ENCODE measurements at regions not wholly inside any gene's neighbourhood (a gene's known extent, or its start where the extent isn't known, plus 50 kb on each side); places are given as distances from the start of the nearest gene placed in this dataset.

DNA sequence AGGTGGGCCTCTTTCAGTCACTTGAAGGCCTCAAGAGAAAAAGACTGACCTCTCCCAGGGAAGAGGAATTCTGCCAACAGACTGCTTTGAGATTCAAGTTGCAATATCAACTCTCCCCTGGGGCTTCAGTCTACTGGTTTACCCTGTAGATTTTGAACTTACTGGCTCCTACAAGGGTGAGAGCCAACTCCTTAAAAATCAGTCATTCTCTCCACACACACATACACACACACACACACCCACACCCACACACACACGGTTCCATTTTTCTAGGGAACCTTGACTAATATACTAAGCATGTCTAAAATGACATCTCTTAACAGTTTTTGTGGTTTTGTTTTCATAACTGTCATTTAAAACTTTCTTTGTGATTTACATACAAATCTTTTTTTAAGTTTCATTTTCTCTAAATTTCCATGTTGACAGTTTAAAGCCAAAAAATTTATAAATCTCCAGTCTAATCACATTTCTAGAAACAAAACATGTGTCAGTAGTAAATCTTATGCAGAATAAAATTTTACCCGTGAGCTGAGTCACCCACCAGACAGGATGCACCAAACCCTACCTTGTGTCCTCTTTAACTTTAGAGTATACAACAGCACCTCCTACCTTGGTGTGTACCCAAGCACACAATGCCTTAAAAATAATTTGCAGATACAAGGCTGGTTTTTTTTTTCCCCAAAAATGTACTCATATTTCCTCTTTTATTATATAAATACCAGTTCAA, 394.6 kb downstream of the AEBP2 start:
- no peak overlapping the region for H2AFZ ChIP-seq
- no peak overlapping the region for H3K9ac ChIP-seq
- no peak overlapping the region for H3K4me2 ChIP-seq (ENCODE audit: low read length)
- H3K36me3 ChIP-seq (ENCODE audit: control insufficient read depth, insufficient read depth, low read length), result no peaks in the 10 kb centered on the region
- H3K27me3 ChIP-seq (ENCODE audit: control insufficient read depth, insufficient read depth, low read length), result no peaks in the 10 kb centered on the region
- H3K79me2 ChIP-seq, result no peaks in the 10 kb centered on the region
- H3K27ac ChIP-seq, result no peak overlapping the region
- no peaks in the 10 kb centered on the region for H3K9me3 ChIP-seq (ENCODE audit: control insufficient read depth, low read length)
- TF ChIP-seq, protein P1, sequence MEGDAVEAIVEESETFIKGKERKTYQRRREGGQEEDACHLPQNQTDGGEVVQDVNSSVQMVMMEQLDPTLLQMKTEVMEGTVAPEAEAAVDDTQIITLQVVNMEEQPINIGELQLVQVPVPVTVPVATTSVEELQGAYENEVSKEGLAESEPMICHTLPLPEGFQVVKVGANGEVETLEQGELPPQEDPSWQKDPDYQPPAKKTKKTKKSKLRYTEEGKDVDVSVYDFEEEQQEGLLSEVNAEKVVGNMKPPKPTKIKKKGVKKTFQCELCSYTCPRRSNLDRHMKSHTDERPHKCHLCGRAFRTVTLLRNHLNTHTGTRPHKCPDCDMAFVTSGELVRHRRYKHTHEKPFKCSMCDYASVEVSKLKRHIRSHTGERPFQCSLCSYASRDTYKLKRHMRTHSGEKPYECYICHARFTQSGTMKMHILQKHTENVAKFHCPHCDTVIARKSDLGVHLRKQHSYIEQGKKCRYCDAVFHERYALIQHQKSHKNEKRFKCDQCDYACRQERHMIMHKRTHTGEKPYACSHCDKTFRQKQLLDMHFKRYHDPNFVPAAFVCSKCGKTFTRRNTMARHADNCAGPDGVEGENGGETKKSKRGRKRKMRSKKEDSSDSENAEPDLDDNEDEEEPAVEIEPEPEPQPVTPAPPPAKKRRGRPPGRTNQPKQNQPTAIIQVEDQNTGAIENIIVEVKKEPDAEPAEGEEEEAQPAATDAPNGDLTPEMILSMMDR (IDR thresholded peaks at IDR 0.05), result no peak
- no peak overlapping the region for H3K4me3 ChIP-seq (ENCODE audit: low read depth, low read length)
- H3K4me1 ChIP-seq, result no peaks in the 10 kb centered on the region

DNA sequence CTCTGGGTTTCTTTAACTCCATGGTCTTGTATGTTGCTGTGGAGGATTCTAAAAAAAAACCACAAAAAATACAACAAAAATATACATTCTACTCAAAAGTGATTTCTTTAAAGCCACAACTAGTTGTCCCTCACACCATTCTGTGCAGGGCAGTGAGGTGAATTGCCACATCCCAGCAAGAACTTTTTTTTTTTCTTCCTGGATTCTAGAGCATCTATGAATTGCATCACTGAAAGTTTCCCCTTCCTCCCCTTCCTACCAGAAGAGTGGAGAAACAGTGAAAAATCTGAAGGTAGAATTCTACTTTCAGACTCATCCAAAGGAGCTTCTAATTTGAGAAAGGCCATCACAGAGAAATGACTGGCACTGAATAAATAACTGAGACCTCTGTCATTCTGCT, 395.3 kb downstream of the AEBP2 start:
- Histone ChIP-seq H3K27me3 (ENCODE audit: control insufficient read depth, insufficient read depth, low read length) (no peaks in the 10 kb centered on the region), H2AFZ (no peak overlapping the region), H3K4me1 (no peaks in the 10 kb centered on the region), H3K36me3 (ENCODE audit: control insufficient read depth, insufficient read depth, low read length) (no peaks in the 10 kb centered on the region), H3K4me2 (ENCODE audit: low read length) (no peak overlapping the region), H3K27ac (no peak overlapping the region), H3K79me2 (no peaks in the 10 kb centered on the region), H3K9me3 (ENCODE audit: control insufficient read depth, low read length) (no peaks in the 10 kb centered on the region), H3K9ac (no peak overlapping the region), H3K4me3 (ENCODE audit: low read depth, low read length) (no peak overlapping the region)
- TF ChIP-seq, protein P1 (IDR thresholded peaks at IDR 0.05), result no peak

DNA sequence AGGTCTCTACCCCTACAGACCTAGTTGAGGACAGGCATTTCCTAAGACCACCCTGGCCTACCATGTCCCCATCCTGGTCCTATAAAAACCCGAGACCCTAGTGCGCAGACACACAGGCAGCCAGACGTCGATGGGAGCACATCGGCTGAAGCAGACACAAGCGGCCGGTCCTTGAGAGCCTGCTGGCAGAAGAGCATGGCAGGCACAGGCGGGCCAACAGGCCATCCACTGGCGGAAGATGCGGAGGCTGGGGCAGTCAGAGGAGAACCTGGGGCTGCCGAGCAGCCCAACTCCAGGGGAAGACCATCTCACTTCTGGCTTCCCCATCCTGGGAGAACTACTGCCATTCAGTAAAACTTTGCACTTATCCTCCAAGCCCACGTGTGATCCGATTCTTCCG, 396.8 kb downstream of the AEBP2 start:
- TF ChIP-seq, protein P1 (IDR thresholded peaks at IDR 0.05), result no peak
- H3K4me3 ChIP-seq (ENCODE audit: low read depth, low read length), result no peak overlapping the region
- no peak overlapping the region for H3K4me2 ChIP-seq (ENCODE audit: low read length)
- no peaks in the 10 kb centered on the region for H3K79me2 ChIP-seq
- H3K27ac ChIP-seq, result no peak overlapping the region
- H2AFZ ChIP-seq, result no peak overlapping the region
- H3K4me1 ChIP-seq, result no peaks in the 10 kb centered on the region
- no peaks in the 10 kb centered on the region for H3K36me3 ChIP-seq (ENCODE audit: control insufficient read depth, insufficient read depth, low read length)
- H3K9ac ChIP-seq, result no peak overlapping the region
- H3K27me3 ChIP-seq (ENCODE audit: control insufficient read depth, insufficient read depth, low read length), result no peaks in the 10 kb centered on the region
- no peaks in the 10 kb centered on the region for H3K9me3 ChIP-seq (ENCODE audit: control insufficient read depth, low read length)

DNA sequence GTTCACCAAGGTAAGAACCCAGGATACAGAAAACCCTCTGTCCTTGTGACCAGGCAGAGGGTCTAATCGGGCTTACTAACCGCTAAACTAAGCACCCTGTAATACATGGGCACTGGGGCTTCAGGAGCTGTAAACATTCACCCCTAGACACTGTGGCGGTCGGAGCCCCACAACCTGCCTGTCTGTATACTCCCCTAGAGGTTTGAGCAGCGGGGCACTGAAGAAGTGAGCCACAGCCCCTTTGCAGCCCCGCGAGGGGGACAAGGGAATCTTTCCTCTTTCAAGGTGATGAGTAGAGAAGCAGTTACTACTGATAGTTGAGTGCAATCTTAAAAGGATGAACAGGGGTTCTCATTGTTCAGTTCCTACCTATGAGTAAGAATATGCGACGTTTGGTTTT, 397.2 kb downstream of the AEBP2 start:
- Histone ChIP-seq H3K79me2 (no peaks in the 10 kb centered on the region), H3K27ac (no peak overlapping the region), H3K9me3 (ENCODE audit: control insufficient read depth, low read length) (no peaks in the 10 kb centered on the region), H3K4me3 (ENCODE audit: low read depth, low read length) (no peak overlapping the region), H3K27me3 (ENCODE audit: control insufficient read depth, insufficient read depth, low read length) (no peaks in the 10 kb centered on the region), H3K9ac (no peak overlapping the region), H3K4me2 (ENCODE audit: low read length) (no peak overlapping the region), H3K36me3 (ENCODE audit: control insufficient read depth, insufficient read depth, low read length) (no peaks in the 10 kb centered on the region), H3K4me1 (no peaks in the 10 kb centered on the region), H2AFZ (no peak overlapping the region)
- TF ChIP-seq, protein P1 (IDR thresholded peaks at IDR 0.05), result no peak

DNA sequence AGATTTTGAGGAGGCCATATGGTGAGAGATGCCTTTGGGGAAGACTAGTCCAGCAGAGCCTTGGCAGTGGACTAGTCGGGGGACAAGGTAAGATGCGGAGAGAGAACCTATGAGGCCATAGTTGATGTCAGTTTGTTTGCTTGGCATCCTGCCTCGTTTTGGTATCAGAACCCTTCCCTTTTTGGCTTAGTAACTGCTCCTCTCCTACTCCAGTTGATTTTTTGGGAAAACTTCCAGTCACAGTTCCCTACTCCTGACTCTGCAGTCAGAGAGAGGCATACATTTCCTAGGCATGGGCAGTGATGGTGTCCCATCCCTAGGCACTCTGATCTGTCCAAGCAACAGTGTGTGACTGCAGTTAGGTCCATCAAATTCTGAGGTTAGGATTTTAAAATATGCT, 398.3 kb downstream of the AEBP2 start:
- no peak overlapping the region for H3K4me3 ChIP-seq (ENCODE audit: low read depth, low read length)
- no peak overlapping the region for H3K4me2 ChIP-seq (ENCODE audit: low read length)
- H3K36me3 ChIP-seq (ENCODE audit: control insufficient read depth, insufficient read depth, low read length), result no peaks in the 10 kb centered on the region
- H3K9ac ChIP-seq, result no peak overlapping the region
- H3K9me3 ChIP-seq (ENCODE audit: control insufficient read depth, low read length), result no peaks in the 10 kb centered on the region
- H3K27ac ChIP-seq, result no peak overlapping the region
- no peaks in the 10 kb centered on the region for H3K27me3 ChIP-seq (ENCODE audit: control insufficient read depth, insufficient read depth, low read length)
- no peak overlapping the region for H2AFZ ChIP-seq
- H3K4me1 ChIP-seq, result no peaks in the 10 kb centered on the region
- TF ChIP-seq, protein P1 (IDR thresholded peaks at IDR 0.05), result no peak
- H3K79me2 ChIP-seq, result no peaks in the 10 kb centered on the region

All from parathyroid adenoma (tissue), 2 donors.